ENCODE measurements at regions not wholly inside any gene's neighbourhood (a gene's known extent, or its start where the extent isn't known, plus 50 kb on each side); places are given as distances from the start of the nearest gene placed in this dataset.

DNA sequence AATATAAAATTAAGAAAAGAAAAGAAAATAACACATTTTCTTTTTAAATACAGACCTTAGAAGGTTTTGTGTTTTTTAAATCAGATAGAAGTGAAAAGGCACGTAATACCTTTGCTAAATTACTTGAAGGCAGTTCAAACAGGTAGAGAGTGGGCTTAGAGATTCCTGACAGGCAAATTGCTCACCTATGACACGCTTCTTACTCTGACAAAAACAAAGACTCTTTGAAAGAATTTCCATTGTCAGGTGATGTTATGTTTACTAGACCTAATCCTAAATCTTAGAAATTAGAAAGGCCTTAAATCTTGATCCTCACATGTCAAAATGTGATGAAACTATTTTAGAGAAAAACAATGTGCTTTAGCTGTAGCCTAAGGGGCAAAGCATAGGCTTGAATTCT is 522.9 kb downstream of the SOX11 start (continued):
- TF ChIP-seq, protein P1, sequence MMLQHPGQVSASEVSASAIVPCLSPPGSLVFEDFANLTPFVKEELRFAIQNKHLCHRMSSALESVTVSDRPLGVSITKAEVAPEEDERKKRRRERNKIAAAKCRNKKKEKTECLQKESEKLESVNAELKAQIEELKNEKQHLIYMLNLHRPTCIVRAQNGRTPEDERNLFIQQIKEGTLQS (IDR thresholded peaks at IDR 0.05; ENCODE audit: insufficient read depth, low read depth, low read length), result no peak

Data from H1 (cell line).